Activated naive CD4-positive, alpha-beta T cell treated with anti-CD3 and anti-CD28 coated beads for 36 hours (primary cell): ENCODE measurements at regions not wholly inside any gene's neighbourhood (a gene's known extent, or its start where the extent isn't known, plus 50 kb on each side); places are given as distances from the start of the nearest gene placed in this dataset.

Experiments used
- CTCF ChIA-PET: fragments of 350-600 bp; sonication (Branson Sonifier 250); formaldehyde crosslinking; loops from one replicate; lab custom pipeline; 2021; ENCODE audit warnings: antibody characterized with exemption; lab: Charles Lee
- DNase-seq: peaks from one replicate; pipeline ENCODE4 v3.0.0-alpha.2; 2020
- H3K27ac Mint-ChIP-seq: one replicate; pipeline ENCODE4 v1.8.0; 2021; ENCODE audit warnings: mild to moderate bottlenecking, mixed read lengths
- H3K27me3 Mint-ChIP-seq: one replicate; pipeline ENCODE4 v1.8.0; 2021; ENCODE audit warnings: low read depth, mixed read lengths
- H3K36me3 Mint-ChIP-seq: one replicate; pipeline ENCODE4 v1.8.0; 2021; ENCODE audit warnings: low read depth, mixed read lengths
- H3K4me1 Mint-ChIP-seq: one replicate; pipeline ENCODE4 v1.8.0; 2021; ENCODE audit warnings: low read depth, mixed read lengths
- H3K4me3 Mint-ChIP-seq: one replicate; pipeline ENCODE4 v1.8.0; 2021; ENCODE audit warnings: mild to moderate bottlenecking, moderate library complexity, mixed read lengths
- H3K9me3 Mint-ChIP-seq: one replicate; pipeline ENCODE4 v1.8.0; 2021; ENCODE audit warnings: mixed read lengths
- intact Hi-C: fragments of 100-400 bp; cut with micrococcal nuclease; formaldehyde crosslinking; loops from one replicate; pipeline ENCODE4 v1.15.1; 2023

DNA sequence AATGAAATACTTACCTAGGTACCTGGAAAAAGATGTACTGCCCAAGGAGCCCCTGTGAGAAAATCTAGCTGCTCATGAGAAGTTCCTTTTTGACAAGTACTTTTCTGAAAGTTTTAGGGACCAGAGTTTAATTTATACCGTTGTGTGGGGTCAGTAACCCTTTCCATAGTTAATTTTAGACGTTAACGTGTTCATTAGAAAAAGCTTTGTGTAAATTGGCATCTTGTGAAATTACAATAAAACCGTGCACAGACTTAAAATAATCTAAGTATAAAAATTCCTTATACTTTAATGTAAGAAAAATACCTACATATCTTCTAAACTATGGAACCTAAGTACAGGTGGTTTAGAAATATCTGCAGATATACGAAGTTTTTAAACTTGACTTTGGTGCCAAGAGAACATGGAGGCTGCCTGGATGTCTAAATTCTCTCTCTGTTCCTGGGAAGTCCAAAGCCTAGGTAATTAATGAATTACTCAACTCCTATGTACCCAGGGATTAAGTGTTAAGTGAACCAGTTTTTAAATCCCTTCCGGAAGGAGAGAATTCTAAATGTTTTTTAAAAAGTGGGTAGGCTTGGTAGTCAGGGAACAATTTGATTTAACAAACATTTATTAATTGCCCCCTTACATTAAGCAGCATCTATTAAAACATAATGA lies 50.2 kb upstream of the PDX1 start:
- intact Hi-C loops, result loop anchor here (1.0 kb wide), 2 partner anchors 84 to 115 kb away; no protein-coding TSS in a partner anchor
- no peaks in the 10 kb centered on the region for H3K9me3 Mint-ChIP-seq
- DNase-seq, result no peak
- H3K4me1 Mint-ChIP-seq, result no peaks in the 10 kb centered on the region
- peaks cover 24% of the 10 kb centered on the region for H3K27me3 Mint-ChIP-seq
- H3K27ac Mint-ChIP-seq, result no peak overlapping the region
- CTCF ChIA-PET, result interaction anchor here (0.6 to 4.1 kb wide), 13 partner anchors 39 to 1698 kb away, joined by 3 to 29 read pairs (median 3); no protein-coding TSS in a partner anchor
- no peak overlapping the region for H3K4me3 Mint-ChIP-seq
- no peaks in the 10 kb centered on the region for H3K36me3 Mint-ChIP-seq
